ENCODE measurements at regions not wholly inside any gene's neighbourhood (a gene's known extent, or its start where the extent isn't known, plus 50 kb on each side); places are given as distances from the start of the nearest gene placed in this dataset.

DNA sequence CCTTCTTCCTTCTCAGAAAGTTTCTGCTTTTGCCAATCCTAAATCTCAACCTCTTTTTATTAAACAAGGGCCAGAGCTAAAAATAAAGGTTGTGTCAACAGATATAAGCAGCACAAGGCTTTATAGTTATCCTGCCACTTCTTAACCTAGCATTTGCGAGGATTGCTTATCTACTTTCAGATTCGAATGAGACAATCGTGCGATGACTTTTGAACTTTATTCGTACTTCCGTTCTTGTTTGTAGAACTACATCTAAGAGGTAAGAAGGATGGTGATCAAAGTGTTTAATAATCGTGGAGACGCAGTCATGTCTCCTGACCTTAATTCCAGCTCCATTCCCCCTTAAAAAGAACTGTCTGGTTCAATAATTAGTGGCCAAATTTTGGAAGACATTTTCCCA is 578.6 kb downstream of the PIK3C3 start:
- 0% methylated on average over 5 of the region's 8 CpGs for WGBS (ENCODE audit: insufficient coverage, low coverage, missing lambda C conversion rate)
- no peaks in the 10 kb centered on the region for H3K36me3 ChIP-seq (ENCODE audit: control insufficient read depth, insufficient read depth, low read length)
- FAIRE-seq (no peak), ATAC-seq (no peak), DNase-seq (ENCODE audit: extremely low read depth in 1 of 4, low spot score in 3 of 4) (no peak)
- H3K9ac ChIP-seq (ENCODE audit: insufficient read depth in 1 of 2, low read depth in 2 of 2, low read length in 2 of 2), result no peak overlapping the region
- H4K20me1 ChIP-seq (replicated peaks; ENCODE audit: control insufficient read depth, insufficient read depth, low read length), result no peaks in the 10 kb centered on the region
- no peaks in the 10 kb centered on the region for H3K79me2 ChIP-seq (ENCODE audit: control insufficient read depth, insufficient read depth, low read length)
- H2AFZ ChIP-seq (ENCODE audit: low read depth, low read length), result no peak overlapping the region
- TF ChIP-seq FOXJ3 (CRISPR knock-in tag; IDR thresholded peaks at IDR 0.05) (no peak), HNRNPLL (IDR thresholded peaks at IDR 0.05; ENCODE audit: low read depth, low read length, poor library complexity, severe bottlenecking) (no peak), RB1 (IDR thresholded peaks at IDR 0.05; ENCODE audit: low read depth) (no peak), FUS (optimal IDR thresholded peaks at IDR 0.05; ENCODE audit: low read depth, low read length) (no peak), ZNF41 (CRISPR knock-in tag; conservative IDR thresholded peaks at IDR 0.05) (no peak), PATZ1 (CRISPR knock-in tag; IDR thresholded peaks at IDR 0.05; ENCODE audit: borderline replicate concordance) (no peak), ETS2 (tag; IDR thresholded peaks at IDR 0.05; ENCODE audit: borderline replicate concordance, poor library complexity, severe bottlenecking) (no peak), SREBF1 (IDR thresholded peaks at IDR 0.05; ENCODE audit: borderline replicate concordance, low read depth, low read length) (no peak), CBX1 (IDR thresholded peaks at IDR 0.05; ENCODE audit: low read depth) (no peak), CBX8 (IDR thresholded peaks at IDR 0.05; ENCODE audit: borderline replicate concordance, extremely low read depth, low read depth, low read length, poor library complexity, severe bottlenecking) (no peak), AFF1 (IDR thresholded peaks at IDR 0.05; ENCODE audit: low read depth in 1 of 2, partially characterized antibody in 2 of 2) (no peak)
- TF ChIP-seq, protein P1, sequence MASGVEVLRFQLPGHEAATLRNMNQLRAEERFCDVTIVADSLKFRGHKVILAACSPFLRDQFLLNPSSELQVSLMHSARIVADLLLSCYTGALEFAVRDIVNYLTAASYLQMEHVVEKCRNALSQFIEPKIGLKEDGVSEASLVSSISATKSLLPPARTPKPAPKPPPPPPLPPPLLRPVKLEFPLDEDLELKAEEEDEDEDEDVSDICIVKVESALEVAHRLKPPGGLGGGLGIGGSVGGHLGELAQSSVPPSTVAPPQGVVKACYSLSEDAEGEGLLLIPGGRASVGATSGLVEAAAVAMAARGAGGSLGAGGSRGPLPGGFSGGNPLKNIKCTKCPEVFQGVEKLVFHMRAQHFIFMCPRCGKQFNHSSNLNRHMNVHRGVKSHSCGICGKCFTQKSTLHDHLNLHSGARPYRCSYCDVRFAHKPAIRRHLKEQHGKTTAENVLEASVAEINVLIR (CRISPR knock-in tag; IDR thresholded peaks at IDR 0.05), result no peak
- TF ChIP-seq, protein P2, sequence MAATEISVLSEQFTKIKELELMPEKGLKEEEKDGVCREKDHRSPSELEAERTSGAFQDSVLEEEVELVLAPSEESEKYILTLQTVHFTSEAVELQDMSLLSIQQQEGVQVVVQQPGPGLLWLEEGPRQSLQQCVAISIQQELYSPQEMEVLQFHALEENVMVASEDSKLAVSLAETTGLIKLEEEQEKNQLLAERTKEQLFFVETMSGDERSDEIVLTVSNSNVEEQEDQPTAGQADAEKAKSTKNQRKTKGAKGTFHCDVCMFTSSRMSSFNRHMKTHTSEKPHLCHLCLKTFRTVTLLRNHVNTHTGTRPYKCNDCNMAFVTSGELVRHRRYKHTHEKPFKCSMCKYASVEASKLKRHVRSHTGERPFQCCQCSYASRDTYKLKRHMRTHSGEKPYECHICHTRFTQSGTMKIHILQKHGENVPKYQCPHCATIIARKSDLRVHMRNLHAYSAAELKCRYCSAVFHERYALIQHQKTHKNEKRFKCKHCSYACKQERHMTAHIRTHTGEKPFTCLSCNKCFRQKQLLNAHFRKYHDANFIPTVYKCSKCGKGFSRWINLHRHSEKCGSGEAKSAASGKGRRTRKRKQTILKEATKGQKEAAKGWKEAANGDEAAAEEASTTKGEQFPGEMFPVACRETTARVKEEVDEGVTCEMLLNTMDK (IDR thresholded peaks at IDR 0.05; ENCODE audit: borderline replicate concordance, insufficient read depth, low read depth, low read length, poor library complexity, severe bottlenecking), result no peak
- H3K4me1 ChIP-seq (replicated peaks in 1 of 2; ENCODE audit: control insufficient read depth in 2 of 2, insufficient read depth in 2 of 2, low read length in 2 of 2), result no peaks in the 10 kb centered on the region
- in situ Hi-C loops (cut with MboI), result no loop called here
- no peaks in the 10 kb centered on the region for H3K9me1 ChIP-seq (ENCODE audit: control insufficient read depth, insufficient read depth, low read length)
- no peak overlapping the region for H3K4me3 ChIP-seq
- CTCF ChIA-PET (ENCODE audit: low intra/inter-chr PET ratio), result no interaction called here
- no peak overlapping the region for H3K27ac ChIP-seq (ENCODE audit: extremely low read depth, low read depth, low read length)
- intact Hi-C loops (cut with micrococcal nuclease), result no loop called here
- no peaks in the 10 kb centered on the region for H3K9me3 ChIP-seq (replicated peaks; ENCODE audit: control insufficient read depth, insufficient read depth, low read depth, low read length)
- H3K27me3 ChIP-seq (ENCODE audit: control insufficient read depth in 2 of 2, insufficient read depth in 2 of 2, low read length in 2 of 2), result no peaks in the 10 kb centered on the region
- BruUV-seq (replicated peaks), result no TSS peak
- POLR2A ChIA-PET, result no interaction called here
- no peak overlapping the region for H3K4me2 ChIP-seq (ENCODE audit: insufficient read depth, low read length)
